Body of pancreas (tissue), 4 donors: ENCODE measurements at regions not wholly inside any gene's neighbourhood (a gene's known extent, or its start where the extent isn't known, plus 50 kb on each side); places are given as distances from the start of the nearest gene placed in this dataset.

ENCODE experiments used
- ATAC-seq: fragments of 150-250 bp; one replicate; pipeline ENCODE4 v1.9.1; 2016
- DNase-seq, 4 donors: peaks; one replicate each; pipeline ENCODE4 v3.0.0-alpha.2; 2019
- H3K27ac ChIP-seq, 4 donors: fragments of 200-600 bp; sonication (generic); 1 replicate in 3 of 4; 2 replicates in 1 of 4; pipeline versions ENCODE4 v1.5.1 to v1.6.1; 2016 to 2019; ENCODE audit warnings: mild to moderate bottlenecking in 1 of 4, mixed read lengths in 1 of 4, moderate library complexity in 1 of 4
- H3K27me3 ChIP-seq, 2 donors: fragments of 200-600 bp; sonication (generic); one replicate each; pipeline ENCODE4 v1.6.0; 2016; ENCODE audit warnings: mild to moderate bottlenecking in 1 of 2
- H3K36me3 ChIP-seq, 2 donors: fragments of 200-600 bp; sonication (generic); replicated peaks in 1 of 2; 2 replicates each; pipeline ENCODE4 v1.5.1; 2016; ENCODE audit warnings: low read depth in 2 of 2; ENCODE audit not compliant: insufficient read depth in 1 of 2
- H3K4me1 ChIP-seq: fragments of 200-600 bp; sonication (generic); one replicate; pipeline ENCODE4 v1.6.0; 2016
- H3K4me3 ChIP-seq, 2 donors: fragments of 200-600 bp; sonication (generic); 1 replicate in 1 of 2; 2 replicates in 1 of 2; pipeline ENCODE4 v1.5.1; 2016 to 2019
- H3K9me3 ChIP-seq, 3 donors: fragments of 200-600 bp; sonication (generic); 1 replicate in 2 of 3; 2 replicates in 1 of 3; pipeline ENCODE4 v1.5.1; 2016
- CTCF ChIP-seq, 7 experiments: fragments of 450-650 bp in 4 of 7; fragments of 200-600 bp in 3 of 7; sonication (generic) in 3 of 7; IDR thresholded peaks; one replicate each; pipeline ENCODE4 v1.5.1; 2016 to 2019; ENCODE audit warnings: antibody characterized with exemption in 7 of 7
- POLR2A ChIP-seq, 3 donors: fragments of 450-650 bp; IDR thresholded peaks; one replicate each; pipeline ENCODE4 v1.6.1; 2016; ENCODE audit warnings: antibody characterized with exemption in 3 of 3, mild to moderate bottlenecking in 2 of 3
- WGBS, 2 donors: methylation state at CpG; one replicate each; pipeline ENCODE4 v1.1.5; 2017; 5-methylcytosine and 5-hydroxymethylcytosine counted together
- intact Hi-C: fragments of 100-400 bp; cut with DNase I; formaldehyde crosslinking; loops from one replicate; pipeline ENCODE4 v1.15.1; 2023

GRCh38 chr6:163647624-163648023 is 233.1 kb downstream of the QKI start:
- H3K36me3 ChIP-seq = no peaks in the 10 kb centered on the region
- no peaks in the 10 kb centered on the region for H3K27me3 ChIP-seq
- intact Hi-C loops = no loop called here
- H3K27ac ChIP-seq = no peak overlapping the region
- no peak overlapping the region for H3K4me3 ChIP-seq
- no peaks in the 10 kb centered on the region for H3K9me3 ChIP-seq
- no peaks in the 10 kb centered on the region for H3K4me1 ChIP-seq
- TF ChIP-seq POLR2A (IDR thresholded peaks at IDR 0.05) (no peak), CTCF (IDR thresholded peaks at IDR 0.05) (no peak)
- DNase-seq (no peak), ATAC-seq (no peak)
- WGBS, 2 donors = 68 to 96% methylated on average over 5 to 8 of the region's 8 CpGs

- no peaks in the 10 kb centered on the region for H3K4me1 ChIP-seq
- no peak overlapping the region for H3K4me3 ChIP-seq
- H3K27ac ChIP-seq = no peak overlapping the region
- WGBS, 2 donors = 62 to 82% methylated on average over 3 of the region's 3 CpGs
- H3K9me3 ChIP-seq = no peaks in the 10 kb centered on the region
- intact Hi-C loops = no loop called here
- no peaks in the 10 kb centered on the region for H3K36me3 ChIP-seq
- DNase-seq = no peak
- TF ChIP-seq POLR2A (IDR thresholded peaks at IDR 0.05) (no peak), CTCF (IDR thresholded peaks at IDR 0.05) (no peak)
- no peaks in the 10 kb centered on the region for H3K27me3 ChIP-seq
- ATAC-seq = no peak
These were observed 232.3 kb downstream of the QKI start for GRCh38 chr6:163646866-163647265.

GRCh38 chr6:163646133-163646532 is 231.6 kb downstream of the QKI start:
- ATAC-seq (no peak), DNase-seq (no peak)
- intact Hi-C loops = no loop called here
- Histone ChIP-seq H3K4me3 (no peak overlapping the region), H3K27ac (no peak overlapping the region), H3K36me3 (no peaks in the 10 kb centered on the region), H3K27me3 (no peaks in the 10 kb centered on the region), H3K9me3 (no peaks in the 10 kb centered on the region), H3K4me1 (no peaks in the 10 kb centered on the region)
- 84 to 88% methylated on average over 9 of the region's 9 CpGs for WGBS, 2 donors
- TF ChIP-seq POLR2A (IDR thresholded peaks at IDR 0.05) (no peak), CTCF (IDR thresholded peaks at IDR 0.05) (no peak)

GRCh38 chr6:163645560-163645959 is 231.0 kb downstream of the QKI start:
- no peaks in the 10 kb centered on the region for H3K9me3 ChIP-seq
- no peak overlapping the region for H3K4me3 ChIP-seq
- no peak overlapping the region for H3K27ac ChIP-seq
- TF ChIP-seq POLR2A (IDR thresholded peaks at IDR 0.05) = no peak
- no peak for TF ChIP-seq CTCF (IDR thresholded peaks at IDR 0.05)
- no peaks in the 10 kb centered on the region for H3K27me3 ChIP-seq
- no peaks in the 10 kb centered on the region for H3K36me3 ChIP-seq
- ATAC-seq (no peak), DNase-seq (no peak)
- no peaks in the 10 kb centered on the region for H3K4me1 ChIP-seq
- intact Hi-C loops = no loop called here
- WGBS, 2 donors = 43 to 45% methylated on average over 10 of the region's 10 CpGs

- Histone ChIP-seq H3K27me3 (no peaks in the 10 kb centered on the region), H3K36me3 (no peaks in the 10 kb centered on the region), H3K4me1 (no peaks in the 10 kb centered on the region), H3K9me3 (no peaks in the 10 kb centered on the region), H3K27ac (no peak overlapping the region), H3K4me3 (no peak overlapping the region)
- 31 to 50% methylated on average over 3 of the region's 3 CpGs for WGBS, 2 donors
- TF ChIP-seq CTCF (IDR thresholded peaks at IDR 0.05) (no peak), POLR2A (IDR thresholded peaks at IDR 0.05) (no peak)
- ATAC-seq (no peak), DNase-seq (no peak)
- intact Hi-C loops = no loop called here
These were observed 229.3 kb downstream of the QKI start for GRCh38 chr6:163643866-163644265.
